Esophagus muscularis mucosa (tissue), 4 donors: ENCODE measurements at regions not wholly inside any gene's neighbourhood (a gene's known extent, or its start where the extent isn't known, plus 50 kb on each side); places are given as distances from the start of the nearest gene placed in this dataset.

Experiments
- DNase-seq: peaks from one replicate; pipeline ENCODE4 v3.0.0-alpha.2; 2017; ENCODE audit errors: extremely low spot score
- H3K27ac ChIP-seq, 4 donors: fragments of 200-600 bp; sonication (generic); replicated peaks in 1 of 4; 1 replicate in 3 of 4; 2 replicates in 1 of 4; pipeline ENCODE4 v1.5.1; 2016 to 2019; ENCODE audit warnings: mild to moderate bottlenecking in 1 of 4
- H3K27me3 ChIP-seq, 4 donors: fragments of 200-600 bp; sonication (generic); one replicate each; pipeline versions ENCODE4 v1.5.1 to v1.6.0; 2016 to 2019
- H3K36me3 ChIP-seq, 4 donors: fragments of 200-600 bp; sonication (generic); one replicate each; pipeline ENCODE4 v1.5.1; 2016 to 2019
- H3K4me1 ChIP-seq, 4 donors: fragments of 200-600 bp; sonication (generic); one replicate each; pipeline ENCODE4 v1.5.1; 2016 to 2019
- H3K4me3 ChIP-seq, 4 donors: fragments of 200-600 bp; sonication (generic); 1 replicate in 2 of 4; 2 replicates in 2 of 4; pipeline ENCODE4 v1.5.1; 2016 to 2019; ENCODE audit warnings: mild to moderate bottlenecking in 4 of 4, moderate library complexity in 1 of 4
- H3K9me3 ChIP-seq, 4 donors: fragments of 200-600 bp; sonication (generic); 1 replicate in 3 of 4; 2 replicates in 1 of 4; pipeline ENCODE4 v1.5.1; 2016 to 2019
- CTCF ChIP-seq, 3 experiments: fragments of 200-600 bp in 2 of 3; fragments of 450-650 bp in 1 of 3; sonication (generic) in 2 of 3; IDR thresholded peaks; one replicate each; pipeline ENCODE4 v1.5.1; 2017 to 2019; ENCODE audit warnings: antibody characterized with exemption in 3 of 3, mild to moderate bottlenecking in 2 of 3, moderate library complexity in 1 of 3
- EP300 ChIP-seq: sonication (generic); formaldehyde crosslinking; IDR thresholded peaks from one replicate; pipeline ENCODE4 v1.6.1; 2017; ENCODE audit warnings: antibody characterized with exemption
- POLR2A ChIP-seq: fragments of 450-650 bp; IDR thresholded peaks from one replicate; pipeline ENCODE4 v1.6.1; 2017; ENCODE audit warnings: antibody characterized with exemption, moderate library complexity, mild to moderate bottlenecking, low read depth
- POLR2AphosphoS5 ChIP-seq, 2 donors: sonication (generic); formaldehyde crosslinking; IDR thresholded peaks; one replicate each; pipeline ENCODE4 v1.6.1; 2017; ENCODE audit warnings: antibody characterized with exemption in 2 of 2
- WGBS: methylation state at CpG from one replicate; pipeline ENCODE4 v1.1.5; 2018; 5-methylcytosine and 5-hydroxymethylcytosine counted together
- intact Hi-C: fragments of 100-400 bp; cut with DNase I; formaldehyde crosslinking; loops from one replicate; pipeline ENCODE4 v1.15.1; 2023

GRCh38 chr9:11506980-11507379 is 894.2 kb upstream of the PTPRD start:
- DNase-seq = no peak
- Histone ChIP-seq H3K9me3 (no peaks in the 10 kb centered on the region), H3K4me1 (no peaks in the 10 kb centered on the region), H3K27ac (no peak overlapping the region), H3K36me3 (no peaks in the 10 kb centered on the region), H3K27me3 (no peaks in the 10 kb centered on the region), H3K4me3 (no peak overlapping the region)
- TF ChIP-seq POLR2AphosphoS5 (IDR thresholded peaks at IDR 0.05) (no peak), POLR2A (no peak)
- intact Hi-C loops = no loop called here
- WGBS = 61% methylated on average over 2 of the region's 2 CpGs

- no peaks in the 10 kb centered on the region for H3K27me3 ChIP-seq
- intact Hi-C loops = no loop called here
- H3K4me1 ChIP-seq = no peaks in the 10 kb centered on the region
- no peak overlapping the region for H3K27ac ChIP-seq
- H3K9me3 ChIP-seq = no peaks in the 10 kb centered on the region
- TF ChIP-seq CTCF (IDR thresholded peaks at IDR 0.05) (no peak), POLR2AphosphoS5 (IDR thresholded peaks at IDR 0.05) (no peak), POLR2A (no peak), EP300 (no peak)
- H3K36me3 ChIP-seq = no peaks in the 10 kb centered on the region
- H3K4me3 ChIP-seq = no peak overlapping the region
- DNase-seq = no peak
These were observed 924.8 kb upstream of the PTPRD start for GRCh38 chr9:11537566-11537965.

- no peaks in the 10 kb centered on the region for H3K36me3 ChIP-seq
- H3K4me1 ChIP-seq = no peaks in the 10 kb centered on the region
- no peaks in the 10 kb centered on the region for H3K9me3 ChIP-seq
- H3K27me3 ChIP-seq = no peaks in the 10 kb centered on the region
- no peak overlapping the region for H3K27ac ChIP-seq
- TF ChIP-seq POLR2AphosphoS5 (IDR thresholded peaks at IDR 0.05) (no peak), POLR2A (no peak), EP300 (no peak), CTCF (IDR thresholded peaks at IDR 0.05) (no peak)
- no peak overlapping the region for H3K4me3 ChIP-seq
- intact Hi-C loops = no loop called here
- no peak for DNase-seq
These were observed 930.0 kb upstream of the PTPRD start for GRCh38 chr9:11542781-11543180.

GRCh38 chr9:11546231-11546630 is 933.4 kb upstream of the PTPRD start:
- no peaks in the 10 kb centered on the region for H3K4me1 ChIP-seq
- DNase-seq = no peak
- H3K4me3 ChIP-seq = no peak overlapping the region
- no peak for TF ChIP-seq EP300
- TF ChIP-seq POLR2AphosphoS5 (IDR thresholded peaks at IDR 0.05) = no peak
- TF ChIP-seq CTCF (IDR thresholded peaks at IDR 0.05) = no peak
- no peak overlapping the region for H3K27ac ChIP-seq
- H3K9me3 ChIP-seq = no peaks in the 10 kb centered on the region
- H3K27me3 ChIP-seq = no peaks in the 10 kb centered on the region
- intact Hi-C loops = no loop called here
- H3K36me3 ChIP-seq = no peaks in the 10 kb centered on the region
- 55% methylated on average over 3 of the region's 3 CpGs for WGBS

GRCh38 chr9:11549311-11549794 is 936.6 kb upstream of the PTPRD start:
- no peak for TF ChIP-seq POLR2A
- TF ChIP-seq CTCF (IDR thresholded peaks at IDR 0.05) = no peak
- TF ChIP-seq POLR2AphosphoS5 (IDR thresholded peaks at IDR 0.05) = no peak
- no peak for TF ChIP-seq EP300
- no peaks in the 10 kb centered on the region for H3K36me3 ChIP-seq
- no peaks in the 10 kb centered on the region for H3K9me3 ChIP-seq
- H3K27me3 ChIP-seq = no peaks in the 10 kb centered on the region
- WGBS = 93% methylated on average over 6 of the region's 7 CpGs
- no peak overlapping the region for H3K4me3 ChIP-seq
- intact Hi-C loops = no loop called here
- no peak overlapping the region for H3K27ac ChIP-seq
- no peak for DNase-seq
- H3K4me1 ChIP-seq = no peaks in the 10 kb centered on the region
